Right lobe of liver (tissue), 4 donors: ENCODE measurements at regions not wholly inside any gene's neighbourhood (a gene's known extent, or its start where the extent isn't known, plus 50 kb on each side); places are given as distances from the start of the nearest gene placed in this dataset.

Experiments
- POLR2A ChIP-seq: fragments of 450-650 bp; IDR thresholded peaks from one replicate; pipeline ENCODE4 v1.6.1; 2017; ENCODE audit warnings: antibody characterized with exemption, mild to moderate bottlenecking
- TF ChIP-seq, protein P1 (sequence below), 4 donors: fragments of 200-600 bp in 3 of 4; fragments of 450-650 bp in 1 of 4; IDR thresholded peaks; one replicate each; pipeline versions ENCODE4 v1.5.1 to v1.8.0; 2016 to 2022; ENCODE audit warnings: antibody characterized with exemption in 4 of 4, mild to moderate bottlenecking in 2 of 4
- donor health status: DM: no; HTN: no; CAD: no.
- donor health status: DM: no; HTN: no; CAD: no.
- donor health status: DM: no; HTN: yes; CAD: no.

DNA sequence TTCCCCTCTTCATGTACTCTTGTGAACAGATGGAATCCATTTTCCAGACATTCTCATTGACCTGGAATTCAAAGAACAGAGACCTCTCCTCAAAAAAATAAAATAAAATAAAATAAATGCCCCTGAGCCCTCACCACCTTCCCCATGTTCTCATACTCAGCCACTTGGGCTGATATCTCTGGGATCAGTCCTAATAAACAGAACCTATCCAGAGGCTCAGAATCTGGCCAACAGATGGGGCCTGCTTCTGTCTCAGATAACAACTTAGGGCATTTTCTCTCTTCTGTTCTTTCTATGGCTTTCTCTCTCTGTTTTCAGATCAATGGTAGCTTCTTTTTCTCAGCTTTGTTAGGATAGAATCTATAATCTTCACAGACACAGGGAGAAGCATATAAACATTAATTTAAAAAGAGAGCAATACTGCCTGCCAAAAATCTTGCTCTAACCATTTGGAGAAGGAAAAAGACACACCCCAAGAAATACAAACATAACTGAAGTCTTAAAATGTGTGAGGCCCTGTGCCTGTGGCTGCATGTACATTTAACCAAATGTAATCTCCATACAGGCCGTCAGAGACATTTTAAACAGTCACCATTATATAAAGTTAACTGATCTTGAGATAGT is 907.1 kb downstream of the FAT4 start:
- TF ChIP-seq, protein P1, sequence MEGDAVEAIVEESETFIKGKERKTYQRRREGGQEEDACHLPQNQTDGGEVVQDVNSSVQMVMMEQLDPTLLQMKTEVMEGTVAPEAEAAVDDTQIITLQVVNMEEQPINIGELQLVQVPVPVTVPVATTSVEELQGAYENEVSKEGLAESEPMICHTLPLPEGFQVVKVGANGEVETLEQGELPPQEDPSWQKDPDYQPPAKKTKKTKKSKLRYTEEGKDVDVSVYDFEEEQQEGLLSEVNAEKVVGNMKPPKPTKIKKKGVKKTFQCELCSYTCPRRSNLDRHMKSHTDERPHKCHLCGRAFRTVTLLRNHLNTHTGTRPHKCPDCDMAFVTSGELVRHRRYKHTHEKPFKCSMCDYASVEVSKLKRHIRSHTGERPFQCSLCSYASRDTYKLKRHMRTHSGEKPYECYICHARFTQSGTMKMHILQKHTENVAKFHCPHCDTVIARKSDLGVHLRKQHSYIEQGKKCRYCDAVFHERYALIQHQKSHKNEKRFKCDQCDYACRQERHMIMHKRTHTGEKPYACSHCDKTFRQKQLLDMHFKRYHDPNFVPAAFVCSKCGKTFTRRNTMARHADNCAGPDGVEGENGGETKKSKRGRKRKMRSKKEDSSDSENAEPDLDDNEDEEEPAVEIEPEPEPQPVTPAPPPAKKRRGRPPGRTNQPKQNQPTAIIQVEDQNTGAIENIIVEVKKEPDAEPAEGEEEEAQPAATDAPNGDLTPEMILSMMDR (IDR thresholded peaks at IDR 0.05) = no peak
- TF ChIP-seq POLR2A = no peak
